ENCODE measurements at regions not wholly inside any gene's neighbourhood (a gene's known extent, or its start where the extent isn't known, plus 50 kb on each side); places are given as distances from the start of the nearest gene placed in this dataset.

DNA sequence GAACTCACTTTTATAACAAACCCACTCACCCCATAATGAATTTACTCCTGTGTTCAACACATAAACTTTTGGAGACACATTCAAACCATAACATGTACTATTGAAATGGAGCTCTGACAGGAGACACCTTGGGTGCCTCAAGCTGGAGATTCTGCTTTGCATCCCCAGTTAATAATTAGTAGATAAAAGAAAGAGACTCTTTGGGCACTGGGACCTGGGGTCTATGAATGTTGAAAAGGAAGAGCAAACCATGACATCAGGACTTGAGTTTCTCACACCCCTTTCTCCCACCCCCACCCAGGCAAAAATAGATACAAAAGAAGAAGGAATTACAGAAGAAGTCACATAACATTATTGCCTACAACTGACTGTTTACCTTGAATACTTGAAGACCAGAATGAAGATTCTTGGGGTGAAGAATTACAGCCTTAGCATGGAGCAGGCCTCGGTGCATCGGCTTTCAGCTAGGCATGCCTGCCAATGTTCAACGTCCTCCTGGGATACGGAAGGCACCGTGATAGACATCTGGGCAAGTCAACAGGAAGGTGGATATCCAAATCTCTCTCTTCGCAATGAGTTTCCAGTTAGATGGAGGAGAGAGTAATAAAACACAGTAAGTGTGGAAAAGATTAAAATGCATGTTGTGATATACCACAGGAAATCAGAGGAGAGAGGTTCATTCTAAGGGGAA lies 316.0 kb downstream of the TRIML1 start:
- no TSS peak for BruUV-seq (replicated peaks)

DNA sequence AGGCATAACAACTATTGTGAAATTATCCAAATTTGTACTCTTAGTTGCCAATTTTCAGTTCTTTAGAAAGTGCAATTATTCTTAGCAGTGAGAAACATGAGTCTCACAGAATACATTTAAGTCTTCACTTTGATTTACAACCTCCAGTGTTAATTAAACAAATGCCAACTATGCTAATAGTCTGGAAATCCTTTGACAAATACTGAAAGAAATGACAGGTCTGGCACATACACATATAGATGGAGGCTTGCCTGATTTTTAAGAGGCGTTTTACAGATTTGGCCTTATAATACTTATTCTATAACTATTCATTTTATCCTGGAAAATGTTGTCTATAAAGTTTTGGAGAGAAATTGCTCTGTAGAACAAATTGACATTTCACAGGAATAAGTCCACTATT lies 320.1 kb downstream of the TRIML1 start:
- ChIA-PET POLR2A (ENCODE audit: unreplicated experiment) (no interaction called here), CTCF (no interaction called here)
- no peaks in the 10 kb centered on the region for H3K4me1 ChIP-seq (ENCODE audit: insufficient read depth, low read length)
- H3F3A ChIP-seq (ENCODE audit: low read length, unreplicated experiment), result no peaks in the 10 kb centered on the region
- no peak overlapping the region for H3K4me2 ChIP-seq (ENCODE audit: low read length)
- ATAC-seq (no peak), DNase-seq (no peak)
- no peak overlapping the region for H3K27ac ChIP-seq (ENCODE audit: low read length)
- H3K27me3 ChIP-seq (ENCODE audit: low read length), result no peaks in the 10 kb centered on the region
- no peak overlapping the region for H2AFZ ChIP-seq (ENCODE audit: low read length)
- intact Hi-C loops (cut with micrococcal nuclease), result no loop called here
- no peak for TF ChIP-seq EZH2phosphoT487 (IDR thresholded peaks at IDR 0.05; ENCODE audit: borderline replicate concordance, low read length)
- no peak for TF ChIP-seq EZH2 (IDR thresholded peaks at IDR 0.05; ENCODE audit: low read length, unreplicated experiment)
- TF ChIP-seq, protein P1, sequence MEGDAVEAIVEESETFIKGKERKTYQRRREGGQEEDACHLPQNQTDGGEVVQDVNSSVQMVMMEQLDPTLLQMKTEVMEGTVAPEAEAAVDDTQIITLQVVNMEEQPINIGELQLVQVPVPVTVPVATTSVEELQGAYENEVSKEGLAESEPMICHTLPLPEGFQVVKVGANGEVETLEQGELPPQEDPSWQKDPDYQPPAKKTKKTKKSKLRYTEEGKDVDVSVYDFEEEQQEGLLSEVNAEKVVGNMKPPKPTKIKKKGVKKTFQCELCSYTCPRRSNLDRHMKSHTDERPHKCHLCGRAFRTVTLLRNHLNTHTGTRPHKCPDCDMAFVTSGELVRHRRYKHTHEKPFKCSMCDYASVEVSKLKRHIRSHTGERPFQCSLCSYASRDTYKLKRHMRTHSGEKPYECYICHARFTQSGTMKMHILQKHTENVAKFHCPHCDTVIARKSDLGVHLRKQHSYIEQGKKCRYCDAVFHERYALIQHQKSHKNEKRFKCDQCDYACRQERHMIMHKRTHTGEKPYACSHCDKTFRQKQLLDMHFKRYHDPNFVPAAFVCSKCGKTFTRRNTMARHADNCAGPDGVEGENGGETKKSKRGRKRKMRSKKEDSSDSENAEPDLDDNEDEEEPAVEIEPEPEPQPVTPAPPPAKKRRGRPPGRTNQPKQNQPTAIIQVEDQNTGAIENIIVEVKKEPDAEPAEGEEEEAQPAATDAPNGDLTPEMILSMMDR (conservative IDR thresholded peaks at IDR 0.05; ENCODE audit: low read depth, low read length), result no peak
- no peaks in the 10 kb centered on the region for H3K9me3 ChIP-seq (ENCODE audit: low read length)
- H3K9me2 ChIP-seq (replicated peaks; ENCODE audit: low read length), result no peaks in the 10 kb centered on the region
- no peak overlapping the region for H3K4me3 ChIP-seq (ENCODE audit: low read length)
- BruUV-seq (replicated peaks), result no TSS peak
- H3K79me2 ChIP-seq (ENCODE audit: low read length), result no peaks in the 10 kb centered on the region
- no peak overlapping the region for H3K9ac ChIP-seq (ENCODE audit: low read length)
- no peaks in the 10 kb centered on the region for H3K36me3 ChIP-seq (ENCODE audit: low read depth, low read length)
- H4K20me1 ChIP-seq (ENCODE audit: low read length), result no peaks in the 10 kb centered on the region

More for the DNA sequence above, 316.0 kb downstream of the TRIML1 start:
- ChIA-PET POLR2A (ENCODE audit: unreplicated experiment) (no interaction called here), CTCF (no interaction called here)
- Histone ChIP-seq H3K9me2 (replicated peaks; ENCODE audit: low read length) (no peaks in the 10 kb centered on the region), H3K9ac (ENCODE audit: low read length) (no peak overlapping the region), H2AFZ (ENCODE audit: low read length) (no peak overlapping the region), H3F3A (ENCODE audit: low read length, unreplicated experiment) (no peaks in the 10 kb centered on the region), H3K4me2 (ENCODE audit: low read length) (no peak overlapping the region), H3K4me3 (ENCODE audit: low read length) (no peak overlapping the region), H3K9me3 (ENCODE audit: low read length) (no peaks in the 10 kb centered on the region), H3K27me3 (ENCODE audit: low read length) (no peaks in the 10 kb centered on the region), H3K36me3 (ENCODE audit: low read depth, low read length) (no peaks in the 10 kb centered on the region), H4K20me1 (ENCODE audit: low read length) (no peaks in the 10 kb centered on the region), H3K79me2 (ENCODE audit: low read length) (no peaks in the 10 kb centered on the region), H3K27ac (ENCODE audit: low read length) (no peak overlapping the region), H3K4me1 (ENCODE audit: insufficient read depth, low read length) (no peaks in the 10 kb centered on the region)
- intact Hi-C loops (cut with micrococcal nuclease), result no loop called here
- DNase-seq, result no peak
- ATAC-seq, result no peak
- no peak for TF ChIP-seq EZH2phosphoT487 (IDR thresholded peaks at IDR 0.05; ENCODE audit: borderline replicate concordance, low read length)
- no peak for TF ChIP-seq EZH2 (IDR thresholded peaks at IDR 0.05; ENCODE audit: low read length, unreplicated experiment)
- TF ChIP-seq, protein P1 (conservative IDR thresholded peaks at IDR 0.05; ENCODE audit: low read depth, low read length), result no peak

DNA sequence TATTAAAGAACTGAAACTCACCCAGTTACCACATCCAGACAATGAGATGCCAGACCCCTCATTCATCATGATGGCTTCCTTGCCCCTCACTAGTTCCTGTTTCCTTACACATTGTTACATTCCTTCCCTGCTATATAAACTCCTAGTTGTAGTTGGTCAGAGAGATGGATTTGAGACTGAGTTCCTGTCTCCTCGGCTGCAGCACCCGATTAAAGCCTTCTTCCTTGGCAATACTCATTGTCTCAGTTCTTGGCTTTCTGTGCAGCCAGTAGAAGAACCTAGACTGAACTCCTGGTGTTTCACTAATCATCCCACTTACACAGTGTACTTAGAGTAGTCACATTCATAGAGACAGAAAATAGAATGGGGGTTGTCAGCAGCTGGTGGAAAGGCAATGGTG lies 324.7 kb downstream of the TRIML1 start:
- POLR2A ChIA-PET (ENCODE audit: unreplicated experiment), result no interaction called here
- Histone ChIP-seq H3K9me2 (replicated peaks; ENCODE audit: low read length) (no peaks in the 10 kb centered on the region), H3K4me3 (ENCODE audit: low read length) (no peak overlapping the region), H3K27ac (ENCODE audit: low read length) (no peak overlapping the region), H4K20me1 (ENCODE audit: low read length) (no peaks in the 10 kb centered on the region), H3K27me3 (ENCODE audit: low read length) (no peaks in the 10 kb centered on the region), H3K9me3 (ENCODE audit: low read length) (no peaks in the 10 kb centered on the region), H3K36me3 (ENCODE audit: low read depth, low read length) (no peaks in the 10 kb centered on the region), H2AFZ (ENCODE audit: low read length) (no peak overlapping the region), H3K4me1 (ENCODE audit: insufficient read depth, low read length) (no peaks in the 10 kb centered on the region), H3F3A (ENCODE audit: low read length, unreplicated experiment) (no peaks in the 10 kb centered on the region), H3K9ac (ENCODE audit: low read length) (no peak overlapping the region), H3K4me2 (ENCODE audit: low read length) (no peak overlapping the region), H3K79me2 (ENCODE audit: low read length) (no peaks in the 10 kb centered on the region)
- intact Hi-C loops (cut with micrococcal nuclease), result no loop called here
- ATAC-seq (no peak), DNase-seq (no peak)
- CTCF ChIA-PET, result no interaction called here
- BruUV-seq (replicated peaks), result no TSS peak
- TF ChIP-seq, protein P1 (conservative IDR thresholded peaks at IDR 0.05; ENCODE audit: low read depth, low read length), result no peak
- TF ChIP-seq EZH2 (IDR thresholded peaks at IDR 0.05; ENCODE audit: low read length, unreplicated experiment), result no peak
- TF ChIP-seq EZH2phosphoT487 (IDR thresholded peaks at IDR 0.05; ENCODE audit: borderline replicate concordance, low read length), result no peak

Measured in PC-3 (cell line).